ENCODE measurements at regions not wholly inside any gene's neighbourhood (a gene's known extent, or its start where the extent isn't known, plus 50 kb on each side); places are given as distances from the start of the nearest gene placed in this dataset.

GRCh38 chr6:96436398-96436797 is 85.2 kb upstream of the UFL1 start:
- TF ChIP-seq, protein P1, sequence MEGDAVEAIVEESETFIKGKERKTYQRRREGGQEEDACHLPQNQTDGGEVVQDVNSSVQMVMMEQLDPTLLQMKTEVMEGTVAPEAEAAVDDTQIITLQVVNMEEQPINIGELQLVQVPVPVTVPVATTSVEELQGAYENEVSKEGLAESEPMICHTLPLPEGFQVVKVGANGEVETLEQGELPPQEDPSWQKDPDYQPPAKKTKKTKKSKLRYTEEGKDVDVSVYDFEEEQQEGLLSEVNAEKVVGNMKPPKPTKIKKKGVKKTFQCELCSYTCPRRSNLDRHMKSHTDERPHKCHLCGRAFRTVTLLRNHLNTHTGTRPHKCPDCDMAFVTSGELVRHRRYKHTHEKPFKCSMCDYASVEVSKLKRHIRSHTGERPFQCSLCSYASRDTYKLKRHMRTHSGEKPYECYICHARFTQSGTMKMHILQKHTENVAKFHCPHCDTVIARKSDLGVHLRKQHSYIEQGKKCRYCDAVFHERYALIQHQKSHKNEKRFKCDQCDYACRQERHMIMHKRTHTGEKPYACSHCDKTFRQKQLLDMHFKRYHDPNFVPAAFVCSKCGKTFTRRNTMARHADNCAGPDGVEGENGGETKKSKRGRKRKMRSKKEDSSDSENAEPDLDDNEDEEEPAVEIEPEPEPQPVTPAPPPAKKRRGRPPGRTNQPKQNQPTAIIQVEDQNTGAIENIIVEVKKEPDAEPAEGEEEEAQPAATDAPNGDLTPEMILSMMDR (conservative IDR thresholded peaks at IDR 0.05; ENCODE audit: low read depth in 2 of 2): no peak
- TF ChIP-seq EZH2 (IDR thresholded peaks at IDR 0.05; ENCODE audit: low read depth, unreplicated experiment) (no peak), POLR2AphosphoS5 (IDR thresholded peaks at IDR 0.05; ENCODE audit: low read depth) (no peak), CREB1 (CRISPR knock-in tag; IDR thresholded peaks at IDR 0.05; ENCODE audit: low read depth) (no peak), EZH2phosphoT487 (IDR thresholded peaks at IDR 0.05; ENCODE audit: unreplicated experiment) (no peak), ZNF462 (CRISPR knock-in tag; IDR thresholded peaks at IDR 0.05) (no peak)
- TF ChIP-seq, protein P2, sequence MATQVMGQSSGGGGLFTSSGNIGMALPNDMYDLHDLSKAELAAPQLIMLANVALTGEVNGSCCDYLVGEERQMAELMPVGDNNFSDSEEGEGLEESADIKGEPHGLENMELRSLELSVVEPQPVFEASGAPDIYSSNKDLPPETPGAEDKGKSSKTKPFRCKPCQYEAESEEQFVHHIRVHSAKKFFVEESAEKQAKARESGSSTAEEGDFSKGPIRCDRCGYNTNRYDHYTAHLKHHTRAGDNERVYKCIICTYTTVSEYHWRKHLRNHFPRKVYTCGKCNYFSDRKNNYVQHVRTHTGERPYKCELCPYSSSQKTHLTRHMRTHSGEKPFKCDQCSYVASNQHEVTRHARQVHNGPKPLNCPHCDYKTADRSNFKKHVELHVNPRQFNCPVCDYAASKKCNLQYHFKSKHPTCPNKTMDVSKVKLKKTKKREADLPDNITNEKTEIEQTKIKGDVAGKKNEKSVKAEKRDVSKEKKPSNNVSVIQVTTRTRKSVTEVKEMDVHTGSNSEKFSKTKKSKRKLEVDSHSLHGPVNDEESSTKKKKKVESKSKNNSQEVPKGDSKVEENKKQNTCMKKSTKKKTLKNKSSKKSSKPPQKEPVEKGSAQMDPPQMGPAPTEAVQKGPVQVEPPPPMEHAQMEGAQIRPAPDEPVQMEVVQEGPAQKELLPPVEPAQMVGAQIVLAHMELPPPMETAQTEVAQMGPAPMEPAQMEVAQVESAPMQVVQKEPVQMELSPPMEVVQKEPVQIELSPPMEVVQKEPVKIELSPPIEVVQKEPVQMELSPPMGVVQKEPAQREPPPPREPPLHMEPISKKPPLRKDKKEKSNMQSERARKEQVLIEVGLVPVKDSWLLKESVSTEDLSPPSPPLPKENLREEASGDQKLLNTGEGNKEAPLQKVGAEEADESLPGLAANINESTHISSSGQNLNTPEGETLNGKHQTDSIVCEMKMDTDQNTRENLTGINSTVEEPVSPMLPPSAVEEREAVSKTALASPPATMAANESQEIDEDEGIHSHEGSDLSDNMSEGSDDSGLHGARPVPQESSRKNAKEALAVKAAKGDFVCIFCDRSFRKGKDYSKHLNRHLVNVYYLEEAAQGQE (IDR thresholded peaks at IDR 0.05; ENCODE audit: unreplicated experiment): no peak

All from GM23338 (cell line).